ENCODE measurements at regions not wholly inside any gene's neighbourhood (a gene's known extent, or its start where the extent isn't known, plus 50 kb on each side); places are given as distances from the start of the nearest gene placed in this dataset.

DNA sequence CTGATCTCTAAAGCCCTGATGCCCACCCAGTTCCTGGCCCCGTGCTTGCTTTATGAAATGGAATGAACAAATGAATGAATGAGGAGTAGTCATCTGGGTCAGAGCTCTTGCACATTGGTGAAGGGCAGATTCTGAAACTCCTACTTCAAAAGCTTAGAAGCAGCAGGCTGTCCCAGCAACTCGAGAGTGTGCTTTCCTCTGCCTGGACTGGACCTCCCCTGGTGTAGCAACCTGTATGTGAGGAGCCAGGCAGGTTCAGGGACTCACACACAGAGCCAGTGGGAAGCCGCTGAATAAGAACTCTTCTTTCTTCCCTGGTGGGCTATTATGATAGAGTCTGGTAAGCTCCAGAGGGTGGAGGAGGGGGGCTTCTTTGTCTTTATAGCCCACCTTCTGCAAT lies 396.4 kb downstream of the CDK5RAP2 start:
- Histone ChIP-seq H3K4me2 (ENCODE audit: low read length) (no peak overlapping the region), H3K4me3 (replicated peaks in 1 of 2; ENCODE audit: low read depth in 1 of 2, low read length in 2 of 2) (no peak overlapping the region), H4K20me1 (ENCODE audit: insufficient read depth) (no peaks in the 10 kb centered on the region), H3K27ac (ENCODE audit: low read depth, low read length) (no peak overlapping the region), H2AFZ (ENCODE audit: low read depth, low read length, poor library complexity, severe bottlenecking) (no peak overlapping the region), H3K36me3 (ENCODE audit: control insufficient read depth in 1 of 2, insufficient read depth in 2 of 2, low read length in 2 of 2) (no peaks in the 10 kb centered on the region), H3K27me3 (ENCODE audit: insufficient read depth, low read length) (peaks cover 33% of the 10 kb centered on the region), H3K9ac (ENCODE audit: low read length) (no peak overlapping the region), H3K79me2 (ENCODE audit: insufficient read depth, low read length) (no peaks in the 10 kb centered on the region), H3K9me3 (ENCODE audit: control insufficient read depth in 1 of 2, insufficient read depth in 1 of 2, low read depth in 1 of 2, low read length in 2 of 2) (no peaks in the 10 kb centered on the region), H3K4me1 (ENCODE audit: control insufficient read depth in 1 of 2, insufficient read depth in 2 of 2, low read length in 2 of 2) (no peaks in the 10 kb centered on the region), H3K9me2 (ENCODE audit: insufficient read depth) (no peaks in the 10 kb centered on the region)
- ATAC-seq (no peak), DNase-seq (ENCODE audit: low read depth, low spot score) (no peak)
- ChIA-PET POLR2A (no interaction called here), RAD21 (ENCODE audit: low non-redundant PET in 1 of 2, low total read pairs in 2 of 2, uncharacterized antibody in 2 of 2, unreplicated experiment in 2 of 2) (no interaction called here), CTCF (no interaction called here)
- no TSS peak for BruUV-seq (replicated peaks)
- intact Hi-C loops (cut with micrococcal nuclease): no loop called here
- TF ChIP-seq ZNF274 (IDR thresholded peaks at IDR 0.05; ENCODE audit: low read depth, low read length) (no peak), FOSL1 (IDR thresholded peaks at IDR 0.05; ENCODE audit: low read depth) (no peak), SP1 (IDR thresholded peaks at IDR 0.05; ENCODE audit: low read depth) (no peak), EZH2phosphoT487 (IDR thresholded peaks at IDR 0.05; ENCODE audit: borderline replicate concordance) (no peak), EGR1 (IDR thresholded peaks at IDR 0.05; ENCODE audit: low read depth) (no peak), CBX3 (IDR thresholded peaks at IDR 0.05; ENCODE audit: low read depth) (no peak), ZFX (IDR thresholded peaks at IDR 0.05) (no peak), EZH2 (IDR thresholded peaks at IDR 0.05) (no peak), SIN3A (IDR thresholded peaks at IDR 0.05; ENCODE audit: low read depth) (no peak), ELF1 (IDR thresholded peaks at IDR 0.05; ENCODE audit: borderline replicate concordance, low read depth) (no peak)
- TF ChIP-seq, protein P1, sequence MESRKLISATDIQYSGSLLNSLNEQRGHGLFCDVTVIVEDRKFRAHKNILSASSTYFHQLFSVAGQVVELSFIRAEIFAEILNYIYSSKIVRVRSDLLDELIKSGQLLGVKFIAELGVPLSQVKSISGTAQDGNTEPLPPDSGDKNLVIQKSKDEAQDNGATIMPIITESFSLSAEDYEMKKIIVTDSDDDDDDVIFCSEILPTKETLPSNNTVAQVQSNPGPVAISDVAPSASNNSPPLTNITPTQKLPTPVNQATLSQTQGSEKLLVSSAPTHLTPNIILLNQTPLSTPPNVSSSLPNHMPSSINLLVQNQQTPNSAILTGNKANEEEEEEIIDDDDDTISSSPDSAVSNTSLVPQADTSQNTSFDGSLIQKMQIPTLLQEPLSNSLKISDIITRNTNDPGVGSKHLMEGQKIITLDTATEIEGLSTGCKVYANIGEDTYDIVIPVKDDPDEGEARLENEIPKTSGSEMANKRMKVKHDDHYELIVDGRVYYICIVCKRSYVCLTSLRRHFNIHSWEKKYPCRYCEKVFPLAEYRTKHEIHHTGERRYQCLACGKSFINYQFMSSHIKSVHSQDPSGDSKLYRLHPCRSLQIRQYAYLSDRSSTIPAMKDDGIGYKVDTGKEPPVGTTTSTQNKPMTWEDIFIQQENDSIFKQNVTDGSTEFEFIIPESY (IDR thresholded peaks at IDR 0.05; ENCODE audit: extremely low read depth, insufficient replicate concordance, low read length): no peak
- TF ChIP-seq, protein P2, sequence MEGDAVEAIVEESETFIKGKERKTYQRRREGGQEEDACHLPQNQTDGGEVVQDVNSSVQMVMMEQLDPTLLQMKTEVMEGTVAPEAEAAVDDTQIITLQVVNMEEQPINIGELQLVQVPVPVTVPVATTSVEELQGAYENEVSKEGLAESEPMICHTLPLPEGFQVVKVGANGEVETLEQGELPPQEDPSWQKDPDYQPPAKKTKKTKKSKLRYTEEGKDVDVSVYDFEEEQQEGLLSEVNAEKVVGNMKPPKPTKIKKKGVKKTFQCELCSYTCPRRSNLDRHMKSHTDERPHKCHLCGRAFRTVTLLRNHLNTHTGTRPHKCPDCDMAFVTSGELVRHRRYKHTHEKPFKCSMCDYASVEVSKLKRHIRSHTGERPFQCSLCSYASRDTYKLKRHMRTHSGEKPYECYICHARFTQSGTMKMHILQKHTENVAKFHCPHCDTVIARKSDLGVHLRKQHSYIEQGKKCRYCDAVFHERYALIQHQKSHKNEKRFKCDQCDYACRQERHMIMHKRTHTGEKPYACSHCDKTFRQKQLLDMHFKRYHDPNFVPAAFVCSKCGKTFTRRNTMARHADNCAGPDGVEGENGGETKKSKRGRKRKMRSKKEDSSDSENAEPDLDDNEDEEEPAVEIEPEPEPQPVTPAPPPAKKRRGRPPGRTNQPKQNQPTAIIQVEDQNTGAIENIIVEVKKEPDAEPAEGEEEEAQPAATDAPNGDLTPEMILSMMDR (IDR thresholded peaks at IDR 0.05 in 2 of 3, conservative IDR thresholded peaks at IDR 0.05 in 1 of 3; ENCODE audit: borderline replicate concordance in 1 of 3, insufficient read depth in 1 of 3, low read depth in 2 of 3, low read length in 2 of 3): no peak

Measured in HCT116 (cell line).